ENCODE measurements at regions not wholly inside any gene's neighbourhood (a gene's known extent, or its start where the extent isn't known, plus 50 kb on each side); places are given as distances from the start of the nearest gene placed in this dataset.
"Not testable (repeated sequence)": the region's sequence is repeated elsewhere in the genome, so short reads cannot be mapped to it uniquely, and the experiment has no call there.

DNA sequence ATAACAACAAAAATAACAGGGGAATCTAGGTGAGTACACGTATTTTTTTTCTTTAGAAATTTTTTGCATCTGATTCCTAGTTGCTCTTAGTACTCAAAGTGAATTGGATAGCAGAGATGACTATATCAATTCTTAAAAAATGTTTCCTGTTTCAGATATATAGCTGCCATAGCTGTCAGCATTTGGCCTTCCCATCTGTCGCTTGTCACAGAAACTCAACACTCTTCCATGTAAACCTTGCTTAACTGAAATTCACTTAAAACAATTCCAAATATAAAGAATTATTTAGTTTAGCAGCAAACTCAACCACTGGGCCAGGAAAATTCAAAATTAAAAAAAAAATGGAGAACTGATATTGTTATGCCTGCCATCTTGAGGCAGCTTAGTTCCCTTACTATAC, 807.5 kb downstream of the IGSF11 start:
- FAIRE-seq, result no peak

DNA sequence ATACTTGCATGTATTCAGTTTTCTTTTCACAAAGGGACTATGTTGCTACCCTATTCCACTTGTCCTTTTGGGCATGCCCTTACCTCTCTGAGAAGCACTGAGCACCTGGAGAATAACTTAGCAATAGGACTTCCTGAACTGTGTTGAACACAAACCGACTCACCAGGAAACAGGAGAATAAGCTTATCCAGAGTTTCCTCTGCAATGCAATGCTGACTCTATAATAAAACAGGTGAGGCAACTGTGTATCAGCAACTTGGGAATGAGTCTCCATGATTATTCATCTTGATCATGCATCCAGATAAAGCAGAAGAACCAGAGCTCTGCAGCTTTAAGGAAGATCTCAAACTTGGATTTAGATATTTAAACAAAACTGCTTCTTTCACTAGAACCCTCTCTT, 806.5 kb downstream of the IGSF11 start:
- no peak for FAIRE-seq

DNA sequence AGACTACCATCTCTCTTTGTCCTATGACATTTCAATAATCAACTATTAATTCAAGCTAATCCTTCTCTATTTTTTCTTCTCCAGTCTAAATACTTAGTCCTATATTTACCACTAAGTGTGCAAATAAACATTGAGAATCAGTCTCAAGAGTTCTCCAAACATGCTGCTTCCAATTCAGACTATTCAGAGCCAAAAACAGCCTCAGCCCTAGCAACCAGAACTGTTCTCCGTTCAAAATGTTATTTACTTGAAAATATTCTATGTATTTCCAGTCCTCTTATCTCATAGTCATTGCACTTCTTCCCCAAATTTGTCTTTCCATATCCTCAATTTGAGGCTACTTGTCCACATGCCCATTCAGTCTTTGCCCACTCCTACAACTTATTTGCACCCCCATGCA, 805.5 kb downstream of the IGSF11 start:
- FAIRE-seq, result no peak

DNA sequence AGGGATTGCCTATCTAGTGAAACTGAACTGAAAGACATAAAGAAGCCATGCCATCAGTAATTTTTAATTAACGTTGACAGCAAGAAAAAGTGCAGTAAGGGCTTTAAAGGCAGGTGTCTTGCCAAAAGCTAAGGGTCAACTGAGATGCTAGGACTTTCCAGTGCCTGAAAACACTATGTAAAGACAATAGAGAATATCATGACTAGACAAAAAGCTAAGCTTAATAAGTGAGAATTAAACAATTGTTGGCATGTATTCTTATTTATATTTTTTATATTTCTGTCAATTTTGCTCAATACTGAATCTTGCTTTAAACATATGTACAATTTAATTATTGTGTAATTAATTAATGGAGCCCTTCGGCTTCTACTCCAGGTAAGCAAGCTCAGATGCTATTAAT, 803.1 kb downstream of the IGSF11 start:
- no peak for FAIRE-seq

DNA sequence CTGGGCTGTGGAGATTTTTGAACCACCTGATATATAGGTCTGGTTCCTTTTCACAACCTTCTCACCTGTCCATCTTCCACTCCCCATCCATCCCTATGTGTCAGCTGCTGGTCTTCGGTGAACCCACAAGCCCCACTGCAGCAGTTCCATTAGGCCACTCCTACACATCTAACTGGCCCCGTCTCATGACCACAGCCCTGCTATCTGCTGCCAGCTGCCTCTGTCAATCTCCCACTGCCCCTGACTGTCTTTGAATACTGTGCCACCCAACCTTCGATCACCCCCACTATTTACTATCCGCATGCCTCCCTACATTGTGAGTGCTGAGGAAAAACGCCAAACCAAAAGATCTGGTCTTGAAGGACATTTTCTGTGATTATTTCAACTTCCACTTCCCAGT, 795.4 kb downstream of the IGSF11 start:
- no peak for FAIRE-seq

DNA sequence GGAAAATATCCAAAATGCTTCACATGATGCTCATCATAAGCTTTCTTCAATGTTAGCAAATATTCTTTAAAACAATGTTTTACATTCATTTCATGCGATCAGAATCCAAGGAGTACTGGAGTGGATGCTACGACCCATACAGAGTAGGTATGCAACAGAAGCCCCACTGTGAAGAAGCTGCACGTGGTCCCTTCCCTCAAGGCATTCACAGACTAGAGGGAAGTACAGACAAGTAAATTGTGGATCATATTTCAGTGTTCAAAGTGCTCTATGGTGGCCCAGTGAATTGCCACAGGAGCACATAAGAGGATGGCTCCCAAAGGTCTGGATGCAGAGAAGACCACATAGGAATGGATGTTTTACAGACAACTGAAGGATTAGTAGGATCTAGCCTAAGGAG, 789.9 kb downstream of the IGSF11 start:
- no peak for FAIRE-seq

DNA sequence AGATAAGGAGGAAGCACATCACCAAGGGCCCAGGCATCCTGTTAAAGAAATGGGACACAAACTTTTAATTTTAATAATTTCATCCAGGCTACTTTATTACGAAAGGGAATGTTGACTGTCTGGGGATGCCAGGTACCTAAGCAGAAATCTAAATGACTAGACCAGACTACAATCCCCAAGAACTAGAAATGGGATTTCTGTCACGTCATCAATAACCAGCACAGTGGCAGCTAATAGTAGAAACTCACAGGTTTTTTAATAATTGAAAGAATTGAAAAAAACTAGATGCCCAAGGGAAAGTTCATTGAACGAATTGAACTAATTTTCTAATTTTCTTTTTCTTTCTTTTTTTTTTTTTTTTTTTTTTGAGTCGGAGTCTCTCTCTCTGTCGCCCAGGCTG, 789.3 kb downstream of the IGSF11 start:
- no peak for FAIRE-seq

DNA sequence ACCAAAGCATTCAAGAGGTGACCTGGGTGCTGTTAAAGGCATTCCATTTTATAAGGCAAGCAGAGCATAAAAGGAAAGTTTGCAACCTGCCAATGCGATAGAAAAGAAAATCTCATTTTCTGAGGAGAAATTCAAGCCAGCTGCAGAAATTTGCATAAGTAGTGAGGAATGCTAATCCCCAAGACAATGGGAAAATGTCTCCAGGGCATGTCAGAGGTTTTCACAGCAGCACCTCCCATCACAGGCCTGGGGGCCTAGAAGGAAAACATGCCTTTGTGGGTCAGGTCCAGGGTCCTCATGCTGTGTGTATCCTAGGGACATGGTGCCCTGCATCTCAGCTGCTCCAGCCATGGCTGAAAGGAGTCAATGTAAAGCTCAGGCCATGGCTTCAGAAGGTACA, 775.8 kb downstream of the IGSF11 start:
- FAIRE-seq, result not testable (repeated sequence)

DNA sequence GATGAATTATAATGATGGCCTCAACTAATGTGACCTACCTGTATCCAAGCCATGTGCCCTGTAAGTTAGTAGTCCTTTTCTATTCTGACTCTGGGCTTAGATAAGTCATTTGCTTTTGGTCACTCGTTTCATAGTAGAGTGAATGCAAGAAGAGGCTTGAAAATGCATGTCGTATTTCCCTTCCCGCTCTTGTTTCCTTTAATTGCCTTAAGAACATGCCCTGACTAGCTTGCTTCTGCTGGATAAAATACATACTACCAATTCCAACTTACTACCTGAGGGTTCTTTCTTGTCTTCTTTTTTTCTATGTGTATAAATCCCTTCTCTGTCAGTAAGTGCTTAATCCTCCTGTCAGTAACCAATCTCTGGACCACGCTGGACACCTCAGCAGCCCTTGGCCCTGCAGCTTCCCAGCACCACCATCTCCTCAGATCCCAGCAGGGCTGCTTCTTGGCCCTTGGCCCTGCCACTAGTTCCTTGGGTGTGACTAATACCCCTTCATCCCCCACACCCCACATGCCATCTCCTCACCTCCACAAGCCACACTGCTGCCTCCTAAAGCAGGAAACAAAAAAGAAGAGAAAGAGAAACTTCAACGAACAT, 771.7 kb downstream of the IGSF11 start:
- no peak for FAIRE-seq

DNA sequence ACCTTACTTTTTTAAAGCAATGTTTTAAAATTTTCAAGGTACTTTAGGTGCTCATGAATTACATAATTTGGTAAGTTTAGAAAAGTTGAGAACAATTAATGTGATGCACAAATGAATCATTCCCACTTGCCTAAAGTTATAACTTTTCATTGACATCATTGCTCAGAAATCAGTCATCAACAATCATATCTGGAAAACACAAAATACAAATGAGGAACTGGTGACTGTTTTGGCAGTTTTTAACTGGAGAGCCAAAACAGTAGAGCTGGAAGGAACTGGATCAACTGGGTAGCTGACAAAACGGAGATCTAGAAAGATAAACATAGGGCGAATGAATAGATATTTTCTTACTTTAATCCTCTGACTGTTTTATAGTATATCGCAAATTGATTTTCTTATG, 767.1 kb downstream of the IGSF11 start:
- no peak for FAIRE-seq

DNA sequence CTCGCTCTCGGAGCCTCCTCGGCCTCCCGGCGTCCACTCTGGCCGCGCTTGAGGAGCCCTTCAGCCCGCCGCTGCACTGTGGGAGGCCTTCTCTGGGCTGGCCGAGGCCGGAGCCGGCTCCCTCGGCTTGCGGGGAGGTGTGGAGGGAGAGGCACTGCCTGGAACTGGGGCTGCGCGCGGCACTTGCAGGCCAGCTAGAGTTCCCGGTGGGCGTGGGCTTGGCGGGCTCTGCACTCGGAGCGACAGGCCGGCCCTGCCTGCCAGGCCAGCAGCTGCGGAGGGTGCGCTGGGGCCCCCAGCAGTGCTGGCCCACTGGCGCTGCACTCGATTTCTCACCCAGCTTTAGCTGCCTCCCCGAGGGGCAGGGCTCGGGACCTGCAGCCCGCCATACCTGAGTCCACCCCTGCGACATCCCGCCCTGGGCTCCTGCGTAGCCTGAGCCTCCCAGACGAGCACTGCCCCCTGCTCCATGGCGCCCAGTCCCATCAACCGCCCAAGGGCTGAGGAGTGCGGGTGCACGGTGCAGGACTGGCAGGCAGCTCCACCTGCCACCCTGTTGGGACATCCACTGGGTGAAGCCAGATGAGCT, 765.0 kb downstream of the IGSF11 start:
- FAIRE-seq, result no peak

DNA sequence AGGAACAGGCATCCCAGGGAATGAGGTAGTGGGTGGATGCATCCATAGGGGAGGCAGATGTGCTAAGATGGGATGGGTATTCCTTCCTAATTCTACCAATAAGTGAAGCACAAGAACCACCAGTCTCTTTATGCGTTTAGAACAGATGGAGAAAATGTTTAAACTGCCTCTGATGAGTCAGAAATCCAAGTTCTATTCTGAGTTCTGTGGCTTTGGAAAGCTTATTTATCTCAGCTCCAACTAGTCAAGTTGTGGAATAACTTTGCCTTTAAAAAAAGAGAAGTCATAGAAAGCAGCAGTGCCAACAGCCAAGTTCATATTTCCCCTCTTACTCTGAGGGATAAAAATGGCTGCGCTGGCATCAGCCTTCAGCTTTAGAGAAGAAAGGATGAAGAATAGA, 761.7 kb downstream of the IGSF11 start:
- FAIRE-seq, result no peak

DNA sequence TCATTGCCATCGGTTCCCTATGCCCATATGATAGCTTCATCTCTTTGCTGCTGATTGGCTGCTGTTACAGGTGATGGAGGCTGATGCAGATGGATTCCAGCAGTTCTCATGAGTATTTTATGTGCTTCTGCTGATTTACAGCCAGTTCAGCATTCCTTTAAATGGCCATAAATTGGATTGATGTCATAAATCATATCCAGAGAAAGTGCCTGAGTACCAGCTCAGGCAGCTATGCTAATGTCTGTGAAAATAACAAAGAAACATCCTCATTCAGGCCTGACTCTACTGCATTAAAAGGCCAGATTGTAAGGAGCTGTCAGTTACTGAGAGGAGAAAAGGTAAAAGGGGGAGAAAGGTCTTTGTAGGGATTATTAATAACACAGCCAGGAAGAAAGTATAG, 756.8 kb downstream of the IGSF11 start:
- no peak for FAIRE-seq

DNA sequence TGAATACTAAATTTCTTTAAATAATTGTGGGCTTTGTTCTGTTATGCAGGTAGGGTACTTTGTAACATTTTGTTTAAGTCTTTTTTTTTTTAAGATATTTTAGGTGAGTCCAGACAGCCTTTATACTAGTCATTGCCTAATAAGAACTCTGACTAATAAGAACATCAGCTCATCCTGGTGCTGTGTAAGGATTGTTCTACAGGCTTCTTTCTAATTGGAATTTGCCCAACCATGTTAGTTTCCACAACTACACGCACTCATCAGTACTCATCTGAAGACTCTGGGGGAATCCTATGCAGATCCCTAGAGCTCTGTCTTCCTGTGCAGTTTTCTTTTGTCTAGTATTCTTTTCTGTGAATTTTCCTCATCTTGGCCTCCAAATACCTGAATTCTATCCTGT, 741.8 kb downstream of the IGSF11 start:
- no peak for FAIRE-seq

DNA sequence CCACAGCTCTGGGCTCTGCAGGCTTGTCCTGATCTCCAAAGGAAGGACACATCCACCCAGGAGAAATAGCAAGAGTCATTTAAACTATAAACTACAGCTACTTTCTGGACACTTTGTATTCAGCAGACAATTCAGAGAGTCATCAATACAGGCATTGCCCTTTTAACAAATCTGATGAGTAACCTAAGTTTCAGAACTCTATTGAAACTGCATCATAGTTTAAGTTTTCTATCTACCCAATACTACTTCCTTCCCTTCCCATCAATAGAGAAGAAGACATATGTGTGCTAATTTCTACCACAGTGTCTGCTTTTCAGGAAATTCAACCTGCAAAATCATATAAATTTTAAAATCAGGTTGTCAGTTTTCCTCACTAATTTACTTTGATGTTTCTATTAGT, 736.5 kb downstream of the IGSF11 start:
- FAIRE-seq, result no peak

DNA sequence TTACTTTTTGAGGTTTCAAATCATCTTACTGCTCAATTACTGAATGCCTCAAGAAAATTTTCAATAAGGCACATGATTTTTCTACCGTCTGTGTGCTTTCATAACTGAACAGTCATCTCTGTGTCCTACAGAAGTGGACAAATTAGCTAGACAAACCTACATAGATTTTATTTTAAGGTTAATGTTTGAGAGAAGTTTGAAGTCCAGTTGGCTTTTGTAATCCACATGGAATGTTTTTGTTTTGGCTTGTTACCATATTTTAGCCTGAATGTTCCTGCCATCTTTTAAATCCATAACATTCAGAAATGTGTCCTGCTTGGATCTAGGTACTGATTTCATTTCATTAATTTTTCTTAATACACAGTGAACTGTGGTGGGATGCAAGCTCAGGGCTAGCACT, 730.1 kb downstream of the IGSF11 start:
- no peak for FAIRE-seq

DNA sequence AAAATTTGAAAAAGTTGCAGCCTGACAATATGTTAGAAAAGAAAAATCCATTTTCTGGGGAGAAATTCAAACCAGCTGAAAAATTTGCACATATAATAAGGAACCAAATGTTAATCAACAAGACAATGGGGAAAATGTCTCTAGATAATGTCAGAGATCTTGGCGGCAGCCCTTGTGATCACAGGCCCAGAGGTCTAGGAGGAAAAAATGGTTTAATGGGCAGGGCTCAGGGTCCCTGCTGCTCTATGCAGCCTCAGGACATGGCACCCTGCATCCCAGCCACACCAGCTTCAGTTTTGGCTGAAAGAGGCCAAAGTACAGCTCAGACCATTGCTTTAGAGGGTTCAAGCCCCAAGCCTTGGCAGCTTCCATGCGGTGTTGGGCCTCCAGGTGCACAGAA, 701.9 kb downstream of the IGSF11 start:
- FAIRE-seq, result no peak

DNA sequence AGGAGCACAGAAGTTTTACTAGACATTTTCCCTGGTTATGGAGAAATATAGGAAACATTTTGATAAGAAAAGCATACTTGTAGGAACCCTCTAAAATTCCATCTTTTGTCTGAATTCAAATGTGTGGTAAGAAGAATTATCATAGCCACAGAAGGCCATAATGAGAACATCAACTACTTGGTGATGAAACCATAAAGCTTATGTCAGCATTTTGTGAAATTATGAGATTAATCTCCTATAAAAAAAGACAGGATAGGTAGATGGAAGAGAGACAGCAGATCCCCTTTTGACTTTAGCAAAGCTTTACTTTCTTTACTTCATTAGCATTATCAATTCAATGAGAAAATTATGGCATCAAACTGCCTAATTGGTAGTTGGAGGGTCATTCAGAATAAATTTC, 697.0 kb downstream of the IGSF11 start:
- FAIRE-seq, result no peak

DNA sequence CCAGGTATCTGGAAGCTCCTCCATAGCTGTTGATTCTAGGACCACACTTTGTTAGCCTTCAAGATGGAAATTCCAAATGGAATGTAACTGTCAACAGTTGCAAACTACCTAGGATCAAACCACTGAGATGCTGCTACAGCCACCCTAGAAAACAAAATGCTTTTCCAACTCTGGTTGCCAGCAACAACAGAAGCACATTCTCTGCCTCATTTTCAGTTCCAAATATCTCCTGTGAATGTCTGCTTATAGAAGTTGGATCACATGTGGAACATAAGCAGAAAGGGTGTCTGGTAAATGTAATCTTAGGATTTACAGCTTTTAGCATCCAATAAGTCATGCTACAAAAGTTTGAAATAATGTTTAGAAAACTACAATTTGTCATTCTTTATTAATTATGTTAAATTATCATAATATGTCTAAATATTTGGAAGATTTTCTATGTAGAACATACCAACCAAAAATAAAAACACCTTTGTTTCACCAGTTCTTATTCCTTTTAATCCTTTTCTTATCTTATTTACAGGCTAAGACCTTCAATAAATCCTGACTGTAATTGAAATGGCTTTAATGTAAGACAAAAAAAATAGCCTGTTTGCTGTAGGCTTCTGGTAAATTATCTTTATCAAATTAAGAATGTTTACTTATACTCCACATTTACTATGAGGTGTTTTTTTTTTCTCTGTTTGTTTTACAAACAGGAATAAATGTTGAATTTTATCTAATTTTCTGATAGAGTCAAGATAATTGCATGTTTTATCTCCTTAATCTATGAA, 687.1 kb downstream of the IGSF11 start:
- FAIRE-seq, result no peak

DNA sequence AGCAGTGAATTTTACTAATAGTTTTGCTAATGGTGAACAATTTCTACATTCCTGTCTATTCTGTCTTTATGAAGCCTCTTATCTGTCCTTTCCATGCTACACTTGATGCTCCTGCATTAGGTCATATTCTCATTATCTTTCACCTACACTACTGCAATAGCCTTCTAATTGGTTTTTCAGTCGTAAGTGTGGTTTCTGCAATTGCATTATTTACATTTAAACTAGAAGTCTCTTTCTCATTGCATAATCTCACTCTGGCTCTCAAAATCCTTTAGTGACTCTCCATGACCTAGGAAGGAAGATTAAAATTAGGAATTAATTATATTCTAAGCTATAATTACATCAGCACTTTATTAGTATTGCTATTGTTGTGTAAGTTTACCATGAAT, 686.5 kb downstream of the IGSF11 start:
- FAIRE-seq, result no peak

DNA sequence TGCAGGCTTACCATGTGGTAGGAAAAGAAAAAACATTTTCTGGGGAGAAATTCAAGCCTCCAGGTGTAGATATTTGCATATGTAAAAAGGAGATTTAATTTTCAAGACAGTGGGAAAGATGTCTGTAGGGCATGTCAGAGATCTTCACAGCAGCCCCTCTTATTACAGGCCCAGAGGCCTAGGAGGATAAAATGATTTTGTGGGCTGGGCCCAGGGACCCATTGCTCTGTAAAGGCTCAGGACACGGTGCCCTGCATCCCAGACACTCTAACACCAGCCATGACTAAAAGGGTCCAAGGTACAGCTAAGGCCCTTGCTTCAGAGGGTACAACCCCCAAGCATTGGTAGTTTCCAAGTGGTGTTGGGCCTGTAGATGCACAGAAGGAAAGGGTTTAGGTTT, 680.1 kb downstream of the IGSF11 start:
- FAIRE-seq, result no peak

DNA sequence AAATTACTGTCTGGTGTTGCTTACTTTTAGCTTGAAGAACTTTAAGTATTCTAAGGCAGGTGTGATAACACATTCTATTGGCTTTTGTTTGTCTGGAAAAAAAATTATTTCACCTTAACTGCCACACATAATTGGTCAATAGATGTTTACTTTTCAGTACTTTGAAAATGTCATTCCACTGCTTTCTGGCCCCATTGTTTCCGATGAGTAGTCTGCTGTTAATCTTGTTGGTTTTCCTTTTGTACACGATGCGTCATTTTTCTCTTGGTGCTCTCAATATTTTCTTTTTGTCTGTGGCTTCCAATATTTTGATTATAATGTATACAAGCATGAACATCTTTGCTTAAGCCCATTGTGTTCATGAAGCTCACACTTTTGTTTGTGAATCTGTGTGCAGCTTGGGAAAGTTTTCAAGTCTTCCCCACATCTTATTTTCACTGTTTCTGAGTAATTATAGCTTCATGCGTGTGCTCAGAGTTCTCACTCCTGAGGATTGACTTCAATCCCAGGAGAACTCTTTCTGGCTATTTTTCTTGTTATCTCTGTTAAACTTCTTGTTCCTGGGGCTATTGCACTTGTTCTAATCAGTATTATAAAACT, 664.7 kb downstream of the IGSF11 start:
- no peak for FAIRE-seq

DNA sequence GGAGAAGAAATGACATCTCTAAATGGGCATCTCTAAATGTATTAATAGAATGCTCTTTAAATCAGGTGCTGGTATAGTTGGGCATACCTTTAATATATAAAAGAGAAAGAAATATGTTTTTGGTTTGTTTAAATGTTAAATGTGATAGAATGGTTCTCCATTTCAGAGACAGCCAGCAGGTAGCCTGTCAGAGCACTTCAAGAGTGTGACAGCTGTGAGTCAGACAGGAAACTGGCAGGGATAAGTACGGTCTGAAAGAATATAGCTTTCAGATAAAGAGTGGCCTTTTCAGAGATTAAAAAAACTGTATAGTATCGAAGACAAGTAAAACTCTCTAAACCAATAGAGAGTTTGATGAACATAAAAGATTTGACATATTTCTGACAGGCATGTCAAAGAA, 654.1 kb downstream of the IGSF11 start:
- FAIRE-seq, result no peak

DNA sequence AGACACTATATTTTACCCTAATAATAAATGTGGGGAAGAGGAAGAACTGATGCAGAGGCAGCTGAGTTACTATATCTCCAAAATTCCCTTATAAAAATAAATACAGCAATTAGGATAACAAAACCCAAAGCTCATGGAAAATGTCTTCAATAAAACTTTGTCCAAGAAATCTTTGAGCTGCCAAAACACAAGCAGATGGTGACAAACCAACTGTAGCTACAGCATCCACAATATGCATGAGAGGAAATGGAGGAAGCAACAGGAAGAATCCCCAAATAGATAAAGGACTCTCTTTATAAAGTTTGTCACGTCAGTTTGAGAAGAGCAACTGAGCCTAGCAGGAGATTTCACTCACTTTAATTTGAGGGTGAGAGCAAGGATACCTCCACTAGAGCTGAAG, 638.2 kb downstream of the IGSF11 start:
- FAIRE-seq, result no peak

Data from colon (tissue), 2 donors.